T-helper 2 cell (primary cell): ENCODE measurements at regions not wholly inside any gene's neighbourhood (a gene's known extent, or its start where the extent isn't known, plus 50 kb on each side); places are given as distances from the start of the nearest gene placed in this dataset.
"Not testable (repeated sequence)": the region's sequence is repeated elsewhere in the genome, so short reads cannot be mapped to it uniquely, and the experiment has no call there.

ENCODE experiments used
- DNase-seq, 5 experiments: peaks; one replicate each; pipeline versions ENCODE4 v3.0.0 to v3.0.0-alpha.2; 2012 to 2022

DNA sequence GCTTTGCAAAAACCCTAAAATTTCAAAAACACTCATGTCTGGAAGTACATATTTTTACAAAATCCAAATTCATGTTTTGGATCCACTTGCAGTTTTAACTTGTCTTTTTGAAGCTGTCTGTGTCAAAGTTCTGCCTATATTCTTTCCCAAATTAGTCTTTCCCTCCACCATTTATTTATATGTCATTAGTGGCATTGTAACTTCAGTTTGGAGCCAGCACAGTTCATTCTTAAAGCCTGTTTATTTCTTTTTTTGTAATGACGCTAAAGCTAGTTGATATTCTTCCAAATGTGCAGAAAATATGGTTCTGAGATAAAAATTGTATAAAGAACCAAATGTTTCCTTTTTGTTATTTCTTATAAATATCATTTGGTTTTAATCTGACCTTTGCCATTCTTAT is 2039.3 kb downstream of the OLFM4 start:
- DNase-seq, result no peak

DNA sequence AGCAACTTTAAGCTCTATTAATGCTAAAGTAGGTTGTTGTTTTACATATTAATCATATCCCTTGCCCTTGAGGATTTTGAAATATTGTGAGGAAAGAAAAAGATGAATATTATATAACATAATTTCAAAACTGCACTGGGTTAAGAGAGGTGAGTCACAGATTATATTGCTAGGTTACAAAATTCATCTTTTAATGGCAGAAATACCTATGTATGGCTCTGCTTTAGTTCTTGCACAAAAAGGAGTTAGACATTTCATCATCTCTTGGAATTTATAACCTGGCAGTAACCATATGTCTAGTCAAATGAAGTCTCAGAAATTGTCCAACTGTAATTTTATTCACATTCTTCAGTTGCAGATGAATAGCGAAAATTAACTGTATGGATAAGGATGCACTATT is 2041.1 kb downstream of the OLFM4 start:
- no peak for DNase-seq

DNA sequence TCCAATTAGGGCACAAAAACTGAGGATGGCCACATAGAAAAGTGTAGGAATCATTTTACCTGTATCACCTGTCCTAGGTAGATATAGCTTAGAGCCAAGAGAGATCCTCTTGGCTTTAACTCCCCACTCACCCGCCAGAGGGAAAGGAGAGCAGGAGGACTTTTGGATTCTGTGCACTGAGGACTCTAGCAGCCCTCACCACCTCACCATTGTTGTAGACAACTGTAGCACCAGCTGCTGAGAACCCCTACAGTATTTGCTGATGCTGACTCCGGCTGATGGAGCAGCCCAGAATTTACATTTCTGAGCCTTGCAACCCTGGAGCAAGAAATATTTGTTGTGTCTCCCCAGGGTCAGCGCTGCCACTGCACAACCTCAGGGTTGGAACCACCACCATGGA is 2044.4 kb downstream of the OLFM4 start:
- no peak for DNase-seq

DNA sequence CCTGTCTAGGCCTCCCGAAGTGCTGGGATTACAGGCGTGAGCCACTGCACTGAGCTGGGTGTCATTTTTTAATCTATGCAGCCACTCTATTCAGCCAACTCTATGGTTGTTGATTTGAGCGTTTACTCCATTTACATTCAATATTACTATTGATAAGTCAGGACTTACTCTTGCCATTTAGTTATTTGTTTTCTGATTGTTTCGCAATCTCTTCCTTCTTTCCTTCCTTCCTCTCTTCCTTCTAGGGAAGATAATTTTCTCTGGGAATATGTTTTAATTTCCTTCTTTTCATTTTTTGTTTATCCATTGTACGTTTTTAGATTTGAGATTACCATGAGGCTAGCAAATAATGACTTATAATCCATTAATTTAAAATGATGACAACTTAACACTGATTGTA is 2056.0 kb downstream of the OLFM4 start:
- DNase-seq, result no peak

DNA sequence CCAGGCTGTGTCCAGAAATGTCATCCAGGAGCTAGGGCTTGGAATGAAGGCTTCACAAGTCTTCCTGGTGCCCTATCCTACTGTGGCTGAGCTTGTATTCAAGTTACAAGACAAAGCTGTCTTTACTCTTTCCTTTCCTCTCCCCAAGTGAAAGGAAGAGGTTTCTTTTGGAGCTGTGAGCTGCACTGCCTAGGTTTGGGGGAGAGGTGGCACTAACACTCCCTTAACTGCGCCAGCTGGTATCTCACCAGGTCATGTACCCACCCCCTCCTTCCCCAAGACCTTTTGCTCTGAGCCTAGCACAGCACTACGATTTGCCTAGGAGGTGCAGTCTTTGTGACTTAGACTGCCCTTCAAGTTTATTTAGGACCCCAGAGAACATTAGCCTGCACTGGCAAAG is 2053.6 kb upstream of the PRR20A start:
- no peak for DNase-seq

DNA sequence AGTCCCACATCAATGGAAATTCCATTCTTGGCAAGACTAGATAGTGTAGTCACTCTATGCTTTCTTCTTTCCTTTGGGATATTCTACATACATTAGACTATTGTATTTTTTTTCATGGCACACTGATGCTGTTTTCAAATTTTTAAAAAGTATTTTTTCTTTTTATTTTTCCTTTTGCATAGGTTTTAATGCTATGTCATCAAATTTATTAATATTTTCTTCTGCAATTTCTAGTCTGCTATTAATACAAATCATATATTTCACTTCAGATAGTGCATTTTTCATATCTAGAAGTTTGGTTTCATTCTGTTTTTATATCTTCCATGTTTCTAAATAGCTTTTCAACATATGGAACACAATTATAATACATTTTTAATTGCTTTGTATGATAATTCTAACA is 2050.1 kb upstream of the PRR20A start:
- no peak for DNase-seq

DNA sequence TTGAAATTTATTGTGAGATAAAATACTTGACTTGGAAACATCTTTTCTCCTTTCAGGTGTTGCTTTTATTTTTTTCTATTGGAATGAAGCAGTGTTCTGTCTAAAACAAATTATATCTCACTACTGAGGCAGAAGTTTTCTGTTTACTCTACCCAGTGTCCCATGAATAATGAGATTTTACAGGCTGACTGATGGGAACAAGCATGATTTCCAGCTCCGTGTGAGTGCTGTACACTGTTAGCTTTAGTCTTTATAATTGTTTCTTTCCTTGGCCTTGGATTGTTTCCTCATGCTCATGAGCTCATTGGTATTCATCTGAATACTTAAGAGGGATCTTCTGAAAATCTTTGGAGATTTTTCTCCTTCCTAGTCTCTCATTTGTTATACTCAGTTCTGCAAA is 2049.5 kb upstream of the PRR20A start:
- no peak for DNase-seq

DNA sequence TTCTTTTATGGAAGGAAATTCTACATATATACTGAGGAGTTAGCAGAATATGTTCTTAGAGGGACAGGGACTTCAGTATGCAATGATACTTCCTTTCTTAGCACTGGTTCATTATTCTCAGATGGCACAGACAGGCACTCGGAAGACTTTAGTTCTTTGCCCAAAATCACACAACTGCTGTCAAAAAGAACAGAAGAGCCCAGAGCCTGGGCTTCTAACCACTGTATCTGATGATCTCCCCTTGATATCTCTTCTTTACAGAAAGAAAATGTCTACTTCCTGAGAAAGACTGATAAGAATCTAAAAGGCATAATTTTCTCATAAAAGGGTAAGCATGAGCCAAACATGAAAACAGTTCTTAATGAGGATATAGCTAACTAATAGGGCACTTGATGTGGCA is 2034.2 kb upstream of the PRR20A start:
- DNase-seq, result no peak

DNA sequence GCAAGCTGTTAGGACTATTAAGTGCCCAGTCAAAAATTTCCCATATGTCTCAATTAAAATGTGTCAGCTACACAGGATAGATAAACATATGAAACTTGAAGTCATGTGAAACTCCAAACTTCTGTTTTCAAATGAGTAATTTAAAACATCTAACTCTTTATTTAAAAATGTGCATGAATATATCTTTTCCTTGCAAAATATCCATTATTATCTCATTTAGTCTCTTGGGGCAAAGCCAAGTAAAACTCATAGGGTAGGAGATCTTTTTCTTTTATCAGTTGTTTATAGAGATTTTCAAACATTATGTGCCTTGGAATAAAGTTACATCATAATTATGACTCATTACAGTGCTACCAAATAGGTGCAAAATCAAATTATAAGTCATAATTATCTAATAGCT is 2020.1 kb upstream of the PRR20A start:
- no peak for DNase-seq

DNA sequence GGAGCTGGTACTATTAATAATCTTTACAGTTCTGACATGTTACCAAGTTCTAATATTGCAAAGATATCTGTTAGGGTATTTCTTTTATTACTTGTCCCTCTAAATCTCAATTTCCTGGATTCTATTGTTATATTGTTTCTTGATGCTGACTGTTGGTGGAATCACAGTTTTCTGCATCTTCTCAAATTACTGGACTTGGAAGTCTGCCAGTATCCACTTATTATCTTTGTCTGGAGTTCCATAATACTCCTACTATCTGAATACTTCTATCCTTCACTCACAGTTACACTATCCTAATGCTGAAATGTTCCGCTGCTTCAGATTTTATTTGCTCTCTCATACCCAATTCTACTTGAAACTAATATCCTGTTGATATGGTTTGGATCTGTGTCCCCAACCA is 1985.7 kb upstream of the PRR20A start:
- no peak for DNase-seq

DNA sequence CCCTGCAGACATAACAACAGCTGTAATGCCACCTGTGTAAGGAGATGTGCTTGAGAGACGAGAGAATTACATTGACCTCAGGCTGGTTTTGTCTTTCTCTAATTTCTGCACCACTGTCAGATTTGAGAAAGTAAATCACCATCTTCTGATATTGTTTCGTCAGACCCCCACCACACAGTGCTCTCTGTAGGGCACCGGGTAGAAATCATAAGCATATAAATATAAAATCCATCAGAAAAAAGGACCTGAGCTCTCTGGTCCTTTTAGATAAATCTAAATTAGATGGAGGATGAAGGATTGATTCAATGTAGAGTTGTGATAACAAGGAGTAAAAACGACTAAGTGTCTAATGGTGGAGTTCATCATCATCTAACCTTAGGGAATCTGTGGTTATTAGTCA is 1981.0 kb upstream of the PRR20A start:
- DNase-seq, result no peak

DNA sequence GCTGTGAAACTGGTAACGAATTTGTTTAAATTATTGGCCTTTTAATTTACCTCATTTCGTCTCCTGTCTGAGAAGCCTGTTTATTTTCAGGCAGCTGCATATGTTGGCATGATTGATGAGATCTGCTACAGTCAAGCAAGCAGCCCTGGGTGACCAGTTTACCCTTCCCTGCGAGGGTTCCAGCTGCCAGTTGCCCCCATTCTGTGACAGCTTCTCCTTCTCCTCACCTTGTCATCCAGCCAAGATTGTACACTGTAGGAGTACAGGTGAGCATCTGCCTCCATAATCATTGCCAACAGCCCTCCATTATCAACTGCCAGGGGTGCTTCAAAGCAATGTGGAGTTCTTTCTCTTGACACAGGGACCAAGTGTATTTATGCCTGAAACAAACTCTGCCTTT is 1979.9 kb upstream of the PRR20A start:
- no peak for DNase-seq

DNA sequence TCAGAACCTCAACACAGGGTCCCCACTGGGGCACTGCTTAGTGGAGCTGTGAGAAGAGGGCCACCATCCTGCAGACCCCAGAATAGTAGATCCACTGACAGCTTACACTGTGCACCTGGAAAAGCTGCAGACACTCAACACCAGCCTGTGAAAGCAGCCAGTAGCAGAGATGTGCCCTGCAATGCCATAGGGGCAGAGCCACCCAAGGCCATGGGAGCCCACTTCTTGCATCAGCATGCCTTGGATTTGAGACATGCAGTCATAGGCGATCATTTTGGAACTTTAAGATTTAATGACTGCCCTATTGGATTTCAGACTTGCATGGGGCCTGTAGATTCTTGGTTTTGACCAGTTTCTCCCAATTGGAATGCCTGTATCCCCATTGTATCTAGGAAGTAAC is 1962.1 kb upstream of the PRR20A start:
- not testable (repeated sequence) for DNase-seq

DNA sequence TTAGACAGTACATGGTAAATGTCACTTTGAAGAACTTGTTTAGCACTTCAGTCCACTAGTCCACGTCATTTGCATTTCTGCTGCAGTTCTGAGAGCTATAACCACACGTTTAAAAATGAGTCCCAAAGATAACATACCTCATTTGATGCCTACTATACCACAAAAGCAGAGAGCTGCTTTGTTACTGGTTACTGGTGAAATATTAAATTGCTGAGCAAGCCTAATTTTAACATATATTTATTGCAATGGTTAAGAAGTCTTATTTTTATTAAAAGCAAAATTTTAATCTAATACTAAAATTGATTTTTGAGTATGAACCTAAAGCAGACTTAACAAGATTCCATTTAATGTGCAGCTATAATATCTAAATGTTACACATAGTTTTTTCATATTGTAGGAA is 1949.7 kb upstream of the PRR20A start:
- no peak for DNase-seq

DNA sequence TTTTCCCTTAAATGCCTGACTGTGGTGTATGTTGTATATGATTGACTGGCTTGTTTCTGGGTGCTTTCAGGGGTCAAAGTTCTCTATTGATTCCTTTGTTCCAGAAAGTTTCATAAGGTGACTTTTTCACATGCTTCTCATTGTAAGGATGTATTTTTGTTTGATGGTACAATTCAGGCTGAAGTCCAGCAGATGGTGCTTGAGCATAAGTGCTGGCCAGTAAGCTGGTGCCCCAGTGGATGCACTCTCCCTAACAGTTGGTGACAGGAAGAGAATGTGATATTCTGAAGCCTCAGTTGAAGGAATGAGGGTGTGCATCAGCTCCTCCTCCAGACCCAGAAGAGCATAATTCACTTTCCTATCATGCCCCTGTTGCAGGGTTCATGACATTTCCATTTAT is 1941.6 kb upstream of the PRR20A start:
- DNase-seq, result no peak

DNA sequence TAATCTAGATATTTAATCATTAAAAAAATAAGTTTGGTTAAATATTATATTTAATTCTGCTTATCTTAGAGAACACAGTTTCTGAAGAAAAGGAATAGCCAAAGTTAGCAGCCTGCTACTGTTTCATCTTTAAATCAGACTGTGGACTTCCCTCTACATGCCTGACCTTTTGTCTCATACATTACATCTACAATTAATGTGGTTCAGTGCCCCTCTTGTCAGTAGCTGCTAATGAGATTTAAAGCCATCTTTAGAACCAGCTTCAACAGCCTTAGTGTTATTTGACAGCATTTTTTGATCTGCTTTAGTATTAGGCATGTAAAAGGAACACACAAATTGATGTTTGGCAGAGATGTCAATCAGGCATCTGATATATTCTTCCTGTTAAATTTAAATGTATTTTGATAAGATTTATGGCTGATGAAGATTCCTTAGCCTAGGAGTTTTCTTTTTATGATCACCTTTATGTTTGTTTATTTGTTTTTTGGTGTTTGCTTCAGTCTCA is 1925.8 kb upstream of the PRR20A start:
- no peak for DNase-seq

DNA sequence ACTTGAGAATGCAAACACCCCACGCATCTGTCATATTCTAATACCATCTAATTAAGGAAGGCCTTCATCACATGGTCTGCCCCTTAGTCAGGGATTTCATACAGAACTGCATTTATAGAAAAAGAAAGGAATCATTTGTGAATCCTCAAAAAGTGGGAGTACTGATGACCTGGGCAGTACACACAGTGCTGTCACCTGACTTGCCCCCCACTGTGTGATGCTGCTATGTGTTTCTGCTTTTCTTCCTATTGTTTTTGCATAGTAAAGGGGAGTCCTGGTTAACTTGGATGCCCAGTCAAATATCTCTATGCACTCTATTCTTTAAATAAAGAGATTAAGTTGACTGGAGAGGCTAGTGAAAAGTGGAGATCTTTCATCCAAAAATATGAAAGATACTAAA is 1921.2 kb upstream of the PRR20A start:
- no peak for DNase-seq

DNA sequence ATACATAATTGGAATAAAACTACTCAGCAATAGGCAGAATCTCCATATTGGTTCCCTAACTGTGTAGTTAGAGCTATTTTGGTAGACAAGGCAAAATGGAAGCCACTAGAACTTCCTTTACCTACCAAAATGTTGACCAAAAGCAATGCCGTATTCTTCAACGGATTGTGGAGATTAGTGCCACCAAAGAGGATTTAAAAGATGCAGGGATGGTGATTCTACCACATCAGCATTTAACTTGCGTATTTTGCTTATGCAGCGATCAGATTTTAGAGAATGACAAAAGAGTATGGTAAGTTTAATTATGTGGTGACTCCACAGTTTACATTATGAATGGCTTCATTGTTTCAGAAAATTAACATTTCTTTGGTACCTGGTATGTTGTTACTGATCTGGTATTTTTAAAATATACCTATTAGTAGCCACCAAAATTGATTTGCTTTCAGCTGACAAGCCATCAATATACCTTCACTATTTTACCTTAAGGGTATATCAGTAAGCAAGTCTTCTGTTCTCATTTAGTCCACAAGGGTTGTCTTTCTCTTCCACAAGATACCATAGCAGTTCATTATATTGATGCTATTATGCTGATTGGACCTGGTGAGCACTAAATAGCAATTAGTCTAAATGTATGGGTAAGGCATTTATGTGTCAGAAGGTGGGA is 1910.7 kb upstream of the PRR20A start:
- DNase-seq, result no peak

DNA sequence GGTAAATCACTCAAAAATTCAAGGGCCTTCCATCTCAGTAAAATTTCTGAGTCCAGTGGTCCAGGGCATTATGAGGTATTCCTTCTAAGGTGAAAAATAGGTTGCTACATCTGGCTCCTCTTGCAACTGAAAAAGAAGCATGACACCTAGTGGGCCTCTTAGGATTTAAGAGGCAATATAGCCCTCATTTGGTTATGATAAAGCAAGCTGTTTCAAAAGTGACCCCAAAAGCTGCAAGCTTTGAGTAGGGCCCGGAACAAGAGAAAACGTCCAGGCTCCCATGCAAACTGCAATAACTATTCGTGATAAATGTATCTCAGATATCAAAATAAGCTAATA is 1910.2 kb upstream of the PRR20A start:
- no peak for DNase-seq

DNA sequence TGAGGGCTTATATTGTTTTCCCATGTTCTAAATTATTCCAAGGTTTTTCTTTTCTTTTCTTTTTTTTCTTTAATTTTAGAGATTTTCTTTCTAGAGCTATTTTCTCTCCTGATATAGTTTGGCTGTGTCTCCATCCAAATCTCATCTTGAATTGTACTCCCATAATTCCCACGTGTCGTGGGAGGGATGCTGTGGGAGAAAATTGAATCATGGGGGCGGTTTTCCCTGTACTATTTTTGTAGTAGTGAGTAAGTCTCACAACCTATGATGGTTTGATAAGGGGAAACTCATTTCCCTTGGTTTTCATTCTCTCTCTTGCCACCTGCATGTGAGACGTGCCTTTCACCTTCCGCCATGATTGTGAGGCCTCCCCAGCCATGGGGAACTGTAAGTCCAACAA is 1906.4 kb upstream of the PRR20A start:
- no peak for DNase-seq

DNA sequence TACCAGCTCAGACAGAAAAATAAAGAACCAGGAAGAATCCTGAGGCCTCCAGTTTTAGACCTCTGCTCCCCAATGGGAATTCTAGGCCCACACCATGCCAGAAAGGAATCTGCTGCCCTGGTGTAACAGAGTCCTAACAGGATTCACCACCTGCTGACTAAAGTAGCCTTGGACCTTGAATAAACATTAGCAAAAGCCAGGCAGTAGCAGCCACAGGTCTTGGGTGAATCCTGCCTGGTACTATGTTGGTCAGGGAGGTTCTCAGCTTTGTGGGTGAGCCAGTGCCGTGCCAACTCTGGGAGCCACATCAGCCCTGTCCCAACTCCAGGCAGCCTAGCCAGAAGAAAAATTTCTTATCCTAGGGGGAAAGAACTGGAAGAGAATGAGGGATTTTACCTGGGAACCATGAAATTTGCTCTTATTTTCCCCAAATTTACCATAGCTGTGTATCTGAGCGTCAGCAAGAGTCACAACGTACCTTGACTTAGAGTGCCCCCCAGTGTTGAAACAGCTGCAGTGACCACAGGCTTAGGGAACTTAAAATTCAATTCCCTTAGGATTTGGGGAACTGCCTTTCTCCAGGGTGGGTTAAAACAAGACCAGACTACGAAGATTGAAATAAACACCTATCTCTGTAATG is 1895.6 kb upstream of the PRR20A start:
- no peak for DNase-seq

DNA sequence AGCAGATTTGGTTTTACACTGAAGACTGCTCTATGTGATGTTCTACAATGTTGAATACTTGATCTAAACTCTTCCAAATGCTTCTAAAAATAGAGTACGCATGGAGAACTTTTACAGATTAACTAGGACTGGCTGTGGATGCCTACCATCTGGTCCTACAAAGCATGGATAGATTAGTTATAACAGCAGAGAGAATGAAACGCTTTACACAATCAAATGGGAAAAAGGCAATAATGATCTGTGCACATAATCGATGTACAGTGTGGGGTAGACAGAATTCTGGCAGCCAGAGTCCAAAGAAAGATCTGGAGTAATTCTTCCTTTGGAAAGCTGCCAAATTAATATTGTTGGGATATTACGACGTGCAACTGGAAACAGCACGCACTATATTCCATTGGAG is 1885.5 kb upstream of the PRR20A start:
- DNase-seq, result no peak

DNA sequence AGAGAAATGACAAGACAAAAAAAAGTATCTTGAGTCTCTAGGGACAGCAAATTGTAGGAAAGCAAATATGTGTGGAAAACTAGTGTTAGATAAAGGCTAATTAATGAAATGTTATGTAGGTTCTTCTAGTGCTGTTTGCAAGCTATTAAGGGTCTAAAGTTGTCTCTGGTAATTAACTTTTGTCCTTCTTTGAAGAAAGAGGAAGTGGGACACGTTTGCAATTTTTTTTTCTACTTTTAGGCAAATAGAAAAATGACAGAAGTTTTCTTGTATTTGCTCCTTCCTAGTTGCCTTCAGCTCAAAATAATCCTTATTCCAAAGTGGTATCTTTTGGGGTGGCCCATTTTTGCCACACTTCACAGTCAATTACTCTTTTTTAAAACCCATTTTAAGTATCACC is 1877.7 kb upstream of the PRR20A start:
- DNase-seq, result no peak

DNA sequence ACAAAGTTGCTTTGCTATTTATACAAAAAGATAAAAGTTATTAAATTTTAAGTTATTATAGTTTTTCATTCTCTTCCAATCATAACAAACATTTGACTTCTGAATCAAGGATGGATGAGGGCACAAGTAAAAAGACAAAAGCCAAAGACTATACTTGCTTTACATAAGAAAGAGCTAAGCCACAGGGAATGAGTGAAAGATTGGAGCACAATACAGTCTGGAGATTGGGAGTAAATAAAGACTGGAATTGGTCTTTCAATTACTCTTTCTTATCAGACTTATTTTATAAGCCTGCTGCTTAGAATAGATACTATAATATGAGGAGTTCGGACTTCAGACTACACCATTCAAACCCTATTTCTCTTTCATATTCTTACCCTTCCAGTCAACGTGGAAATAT is 1874.1 kb upstream of the PRR20A start:
- no peak for DNase-seq

DNA sequence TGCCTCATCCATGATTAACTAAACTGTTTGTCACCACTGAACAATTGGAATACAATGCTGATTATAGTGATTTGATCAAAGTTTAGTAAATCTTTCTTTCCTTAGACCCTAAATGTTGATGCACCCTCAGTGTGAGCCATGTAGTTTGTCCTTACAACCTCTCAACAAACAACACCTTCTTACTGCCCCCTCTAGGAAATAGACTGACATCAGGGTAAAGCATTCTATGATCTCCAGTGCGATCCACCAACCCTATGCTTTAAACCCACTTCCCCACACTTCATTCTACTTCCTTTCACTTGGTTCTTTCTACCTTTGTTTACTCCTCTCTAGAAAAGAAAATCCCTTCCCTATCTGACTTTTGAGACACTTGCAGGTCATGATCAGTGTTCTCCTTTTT is 1842.5 kb upstream of the PRR20A start:
- DNase-seq, result no peak
